DOHH2 (cell line): ENCODE measurements at regions not wholly inside any gene's neighbourhood (a gene's known extent, or its start where the extent isn't known, plus 50 kb on each side); places are given as distances from the start of the nearest gene placed in this dataset.

Source experiments
- H3F3A ChIP-seq: fragments of 200-600 bp; sonication (generic), shearing (Covaris generic); 2 replicates; pipeline ENCODE4 v1.6.0; 2016; ENCODE audit warnings: antibody characterized with exemption, mild to moderate bottlenecking; ENCODE audit not compliant: control insufficient read depth, insufficient read depth
- H3K27ac ChIP-seq: fragments of 200-600 bp; sonication (generic); 2 replicates; pipeline ENCODE4 v1.5.1; 2014; ENCODE audit warnings: low read depth, mild to moderate bottlenecking, low read length, moderate library complexity
- H3K27me3 ChIP-seq: fragments of 200-600 bp; sonication (generic); 2 replicates; pipeline ENCODE4 v1.6.1; 2014; ENCODE audit warnings: mild to moderate bottlenecking, low read length, mixed read lengths; ENCODE audit not compliant: control insufficient read depth
- H3K36me3 ChIP-seq: fragments of 200-600 bp; sonication (generic); 2 replicates; pipeline ENCODE4 v1.6.1; 2014; ENCODE audit warnings: mild to moderate bottlenecking, low read length, moderate library complexity, mixed read lengths; ENCODE audit not compliant: control insufficient read depth
- H3K4me1 ChIP-seq: fragments of 200-600 bp; sonication (generic); 2 replicates; pipeline ENCODE4 v1.6.1; 2014; ENCODE audit warnings: mild to moderate bottlenecking, low read length, mixed read lengths; ENCODE audit not compliant: control insufficient read depth
- H3K4me2 ChIP-seq: fragments of 200-600 bp; sonication (generic); 2 replicates; pipeline ENCODE4 v1.6.0; 2014; ENCODE audit warnings: mild to moderate bottlenecking, low read length, moderate library complexity
- H3K4me3 ChIP-seq: fragments of 200-600 bp; sonication (generic); 2 replicates; pipeline ENCODE4 v1.5.1; 2014; ENCODE audit warnings: mild to moderate bottlenecking, low read length, mixed read lengths
- H3K79me2 ChIP-seq: fragments of 200-600 bp; sonication (generic); 2 replicates; pipeline ENCODE4 v1.6.1; 2014; ENCODE audit warnings: mild to moderate bottlenecking, low read length, mixed read lengths; ENCODE audit not compliant: control insufficient read depth
- H3K9me2 ChIP-seq: fragments of 200-600 bp; sonication (generic); replicated peaks from 2 replicates; pipeline ENCODE4 v1.6.1; 2014; ENCODE audit warnings: mild to moderate bottlenecking, low read length, mixed read lengths; ENCODE audit not compliant: control insufficient read depth
- H3K9me3 ChIP-seq: fragments of 200-600 bp; sonication (generic); 2 replicates; pipeline ENCODE4 v1.6.1; 2014; ENCODE audit warnings: antibody characterized with exemption, low read length, mixed read lengths; ENCODE audit not compliant: control insufficient read depth, insufficient read depth
- H4K20me1 ChIP-seq: fragments of 200-600 bp; sonication (generic); 2 replicates; pipeline ENCODE4 v1.6.0; 2014; ENCODE audit warnings: low read depth, mild to moderate bottlenecking, antibody characterized with exemption, low read length, moderate library complexity; ENCODE audit not compliant: control insufficient read depth, insufficient read depth
- CTCF ChIP-seq: fragments of 200-600 bp; sonication (generic); IDR thresholded peaks from one replicate; pipeline ENCODE4 v1.5.1; 2014; ENCODE audit warnings: antibody characterized with exemption, mild to moderate bottlenecking, low read depth, low read length; ENCODE audit not compliant: poor library complexity, severe bottlenecking
- EZH2phosphoT487 ChIP-seq: fragments of 200-600 bp; sonication (generic); IDR thresholded peaks from 2 replicates; pipeline ENCODE4 v1.6.1; 2017; ENCODE audit warnings: borderline replicate concordance, mild to moderate bottlenecking, antibody characterized with exemption, low read length, moderate library complexity, mixed read lengths

- Histone ChIP-seq H3K4me3 (no peak overlapping the region), H3K36me3 (no peaks in the 10 kb centered on the region), H3K27ac (no peak overlapping the region), H3K27me3 (no peaks in the 10 kb centered on the region), H3K4me2 (no peak overlapping the region), H3K4me1 (no peaks in the 10 kb centered on the region), H3F3A (no peaks in the 10 kb centered on the region), H3K79me2 (no peaks in the 10 kb centered on the region), H3K9me3 (no peaks in the 10 kb centered on the region), H4K20me1 (no peaks in the 10 kb centered on the region), H3K9me2 (no peaks in the 10 kb centered on the region)
- TF ChIP-seq CTCF: no peak
- no peak for TF ChIP-seq EZH2phosphoT487
These were observed 185.3 kb upstream of the HSFY2 start for GRCh38 chrY:18958846-18959245.

GRCh38 chrY:18951657-18952435 is 178.3 kb upstream of the HSFY2 start:
- Histone ChIP-seq H4K20me1 (no peaks in the 10 kb centered on the region), H3K9me2 (no peaks in the 10 kb centered on the region), H3K36me3 (no peaks in the 10 kb centered on the region), H3K27ac (no peak overlapping the region), H3K4me2 (no peak overlapping the region), H3K4me3 (no peak overlapping the region), H3K27me3 (no peaks in the 10 kb centered on the region), H3K9me3 (no peaks in the 10 kb centered on the region), H3F3A (no peaks in the 10 kb centered on the region), H3K4me1 (no peaks in the 10 kb centered on the region), H3K79me2 (no peaks in the 10 kb centered on the region)
- TF ChIP-seq CTCF (no peak), EZH2phosphoT487 (no peak)

GRCh38 chrY:18951019-18951418 is 177.5 kb upstream of the HSFY2 start:
- Histone ChIP-seq H3K9me3 (no peaks in the 10 kb centered on the region), H3K4me3 (no peak overlapping the region), H3K4me2 (no peak overlapping the region), H3K9me2 (no peaks in the 10 kb centered on the region), H3K27me3 (no peaks in the 10 kb centered on the region), H3F3A (no peaks in the 10 kb centered on the region), H3K36me3 (no peaks in the 10 kb centered on the region), H3K79me2 (no peaks in the 10 kb centered on the region), H4K20me1 (no peaks in the 10 kb centered on the region), H3K4me1 (no peaks in the 10 kb centered on the region), H3K27ac (no peak overlapping the region)
- TF ChIP-seq EZH2phosphoT487: no peak
- TF ChIP-seq CTCF: no peak
